ENCODE measurements at regions not wholly inside any gene's neighbourhood (a gene's known extent, or its start where the extent isn't known, plus 50 kb on each side); places are given as distances from the start of the nearest gene placed in this dataset.

DNA sequence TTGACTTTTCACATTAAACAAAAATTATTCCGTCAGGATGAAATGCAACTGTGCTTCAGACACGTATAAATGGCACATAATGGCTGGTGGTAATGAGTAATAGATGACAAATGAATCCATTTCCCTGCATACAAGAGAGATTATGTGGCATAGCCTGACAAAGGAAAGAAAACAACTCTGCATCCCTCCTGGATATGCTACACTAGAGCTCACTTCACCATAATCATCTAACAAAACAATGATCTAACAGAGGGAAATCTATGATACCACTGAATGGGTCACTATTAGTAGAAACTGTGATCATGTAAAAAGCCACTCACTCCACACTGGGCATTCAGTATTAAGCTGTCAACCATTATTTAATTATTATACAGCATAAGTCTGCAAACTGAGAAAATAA lies 1498.4 kb downstream of the EFNB2 start:
- TF ChIP-seq, protein P1, sequence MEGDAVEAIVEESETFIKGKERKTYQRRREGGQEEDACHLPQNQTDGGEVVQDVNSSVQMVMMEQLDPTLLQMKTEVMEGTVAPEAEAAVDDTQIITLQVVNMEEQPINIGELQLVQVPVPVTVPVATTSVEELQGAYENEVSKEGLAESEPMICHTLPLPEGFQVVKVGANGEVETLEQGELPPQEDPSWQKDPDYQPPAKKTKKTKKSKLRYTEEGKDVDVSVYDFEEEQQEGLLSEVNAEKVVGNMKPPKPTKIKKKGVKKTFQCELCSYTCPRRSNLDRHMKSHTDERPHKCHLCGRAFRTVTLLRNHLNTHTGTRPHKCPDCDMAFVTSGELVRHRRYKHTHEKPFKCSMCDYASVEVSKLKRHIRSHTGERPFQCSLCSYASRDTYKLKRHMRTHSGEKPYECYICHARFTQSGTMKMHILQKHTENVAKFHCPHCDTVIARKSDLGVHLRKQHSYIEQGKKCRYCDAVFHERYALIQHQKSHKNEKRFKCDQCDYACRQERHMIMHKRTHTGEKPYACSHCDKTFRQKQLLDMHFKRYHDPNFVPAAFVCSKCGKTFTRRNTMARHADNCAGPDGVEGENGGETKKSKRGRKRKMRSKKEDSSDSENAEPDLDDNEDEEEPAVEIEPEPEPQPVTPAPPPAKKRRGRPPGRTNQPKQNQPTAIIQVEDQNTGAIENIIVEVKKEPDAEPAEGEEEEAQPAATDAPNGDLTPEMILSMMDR (IDR thresholded peaks at IDR 0.05; ENCODE audit: low read length) = no peak
- no peak for TF ChIP-seq EZH2 (IDR thresholded peaks at IDR 0.05; ENCODE audit: borderline replicate concordance, low read length)
